Adrenal gland (tissue), 5 donors: ENCODE measurements at regions not wholly inside any gene's neighbourhood (a gene's known extent, or its start where the extent isn't known, plus 50 kb on each side); places are given as distances from the start of the nearest gene placed in this dataset.

Experiments
- POLR2A ChIP-seq, 2 donors: fragments of 450-650 bp; IDR thresholded peaks; one replicate each; pipeline ENCODE4 v1.6.1; 2017; ENCODE audit warnings: antibody characterized with exemption in 2 of 2, mild to moderate bottlenecking in 2 of 2, moderate library complexity in 1 of 2
- TF ChIP-seq, protein P1 (sequence below), 6 experiments: fragments of 450-650 bp in 4 of 6; fragments of 200-600 bp in 2 of 6; sonication (generic) in 1 of 6; IDR thresholded peaks; 1 replicate in 5 of 6; 2 replicates in 1 of 6; pipeline versions ENCODE4 v1.5.1 to v1.8.0; 2016 to 2021; ENCODE audit warnings: antibody characterized with exemption in 6 of 6, mild to moderate bottlenecking in 2 of 6, moderate library complexity in 1 of 6
- donor health status: DM: no; HTN: no; CAD: no.

DNA sequence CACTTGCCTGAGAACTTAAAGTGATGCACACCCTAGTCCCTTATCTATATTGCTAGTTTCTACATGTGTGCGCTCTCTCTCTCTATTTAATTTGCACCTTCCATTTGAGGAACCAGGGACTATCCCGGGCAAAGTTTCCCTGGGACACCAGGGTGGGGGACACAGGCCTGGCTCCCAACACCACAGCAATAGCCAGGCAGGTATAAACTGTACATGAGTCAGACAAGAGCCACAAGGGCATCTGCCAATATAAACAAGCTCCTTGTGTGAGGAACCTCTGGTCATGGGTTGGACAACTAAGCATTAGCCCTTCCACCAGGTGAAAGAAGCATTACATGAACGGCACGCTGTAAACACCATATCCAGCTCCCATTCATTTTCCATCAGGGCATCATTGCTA is 455.5 kb downstream of the STIM2 start:
- TF ChIP-seq, protein P1, sequence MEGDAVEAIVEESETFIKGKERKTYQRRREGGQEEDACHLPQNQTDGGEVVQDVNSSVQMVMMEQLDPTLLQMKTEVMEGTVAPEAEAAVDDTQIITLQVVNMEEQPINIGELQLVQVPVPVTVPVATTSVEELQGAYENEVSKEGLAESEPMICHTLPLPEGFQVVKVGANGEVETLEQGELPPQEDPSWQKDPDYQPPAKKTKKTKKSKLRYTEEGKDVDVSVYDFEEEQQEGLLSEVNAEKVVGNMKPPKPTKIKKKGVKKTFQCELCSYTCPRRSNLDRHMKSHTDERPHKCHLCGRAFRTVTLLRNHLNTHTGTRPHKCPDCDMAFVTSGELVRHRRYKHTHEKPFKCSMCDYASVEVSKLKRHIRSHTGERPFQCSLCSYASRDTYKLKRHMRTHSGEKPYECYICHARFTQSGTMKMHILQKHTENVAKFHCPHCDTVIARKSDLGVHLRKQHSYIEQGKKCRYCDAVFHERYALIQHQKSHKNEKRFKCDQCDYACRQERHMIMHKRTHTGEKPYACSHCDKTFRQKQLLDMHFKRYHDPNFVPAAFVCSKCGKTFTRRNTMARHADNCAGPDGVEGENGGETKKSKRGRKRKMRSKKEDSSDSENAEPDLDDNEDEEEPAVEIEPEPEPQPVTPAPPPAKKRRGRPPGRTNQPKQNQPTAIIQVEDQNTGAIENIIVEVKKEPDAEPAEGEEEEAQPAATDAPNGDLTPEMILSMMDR (IDR thresholded peaks at IDR 0.05) = no peak
- no peak for TF ChIP-seq POLR2A (IDR thresholded peaks at IDR 0.05)
